ENCODE measurements at regions not wholly inside any gene's neighbourhood (a gene's known extent, or its start where the extent isn't known, plus 50 kb on each side); places are given as distances from the start of the nearest gene placed in this dataset.

DNA sequence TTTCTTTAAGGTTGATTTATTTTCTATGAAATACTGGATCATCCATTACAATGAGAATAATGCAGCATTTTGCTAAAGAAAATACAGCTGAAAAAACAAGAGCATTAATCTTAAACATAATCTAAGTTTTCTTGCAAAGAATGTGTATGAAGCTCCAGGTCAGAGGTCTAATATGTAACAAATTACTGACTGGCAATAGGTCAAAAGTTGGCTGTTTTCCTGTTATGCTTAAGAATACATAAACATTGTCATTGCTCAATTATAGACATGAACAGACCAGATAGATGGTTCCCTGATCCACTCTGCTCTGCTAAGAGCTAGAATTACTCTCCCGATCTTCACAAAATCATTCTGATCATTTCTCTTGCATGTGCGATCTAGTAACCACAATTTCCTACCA is 718.6 kb downstream of the PDHA2 start:
- no peak for DNase-seq (ENCODE audit: low read depth, low spot score)
- Histone ChIP-seq H3K27me3 (ENCODE audit: insufficient read depth, insufficient read length) (no peaks in the 10 kb centered on the region), H3K4me1 (ENCODE audit: insufficient read depth, insufficient read length) (no peaks in the 10 kb centered on the region), H3K9me3 (ENCODE audit: insufficient read depth, low read length) (no peaks in the 10 kb centered on the region), H3K4me3 (ENCODE audit: insufficient read length, low read depth) (no peak overlapping the region), H3K36me3 (ENCODE audit: insufficient read depth, insufficient read length, low read length) (no peaks in the 10 kb centered on the region), H3K9ac (ENCODE audit: insufficient read length, low read depth) (no peak overlapping the region)
- TF ChIP-seq YY1 (IDR thresholded peaks at IDR 0.05; ENCODE audit: insufficient read depth, insufficient read length) (no peak), SUZ12 (IDR thresholded peaks at IDR 0.05; ENCODE audit: extremely low read depth, insufficient read depth, insufficient read length) (no peak), ZNF274 (IDR thresholded peaks at IDR 0.05; ENCODE audit: low read depth, low read length) (no peak)

DNA sequence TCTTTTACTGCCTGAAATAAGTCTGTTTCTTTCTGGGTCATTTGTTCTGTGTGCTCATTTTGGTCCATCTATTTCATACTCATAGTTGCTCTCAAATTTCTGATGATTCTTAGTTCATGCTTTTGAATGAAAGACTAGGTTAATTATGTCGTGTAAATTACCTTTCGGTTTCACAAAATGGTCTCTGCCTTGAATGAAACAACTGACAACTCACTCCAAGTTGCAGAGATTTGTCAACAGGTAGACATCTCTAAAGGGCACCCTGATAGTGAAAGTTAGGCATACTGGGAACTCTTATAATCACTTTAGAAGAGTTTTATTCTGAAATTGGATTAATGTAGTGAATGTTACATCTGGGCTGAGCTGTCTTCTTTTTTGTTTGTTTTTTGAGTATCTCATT is 726.9 kb downstream of the PDHA2 start:
- Histone ChIP-seq H3K4me3 (ENCODE audit: insufficient read length, low read depth) (no peak overlapping the region), H3K4me1 (ENCODE audit: insufficient read depth, insufficient read length) (no peaks in the 10 kb centered on the region), H3K9ac (ENCODE audit: insufficient read length, low read depth) (no peak overlapping the region), H3K9me3 (ENCODE audit: insufficient read depth, low read length) (no peaks in the 10 kb centered on the region), H3K27me3 (ENCODE audit: insufficient read depth, insufficient read length) (no peaks in the 10 kb centered on the region), H3K36me3 (ENCODE audit: insufficient read depth, insufficient read length, low read length) (no peaks in the 10 kb centered on the region)
- no peak for DNase-seq (ENCODE audit: low read depth, low spot score)
- no peak for TF ChIP-seq ZNF274 (IDR thresholded peaks at IDR 0.05; ENCODE audit: low read depth, low read length)
- no peak for TF ChIP-seq YY1 (IDR thresholded peaks at IDR 0.05; ENCODE audit: insufficient read depth, insufficient read length)
- no peak for TF ChIP-seq SUZ12 (IDR thresholded peaks at IDR 0.05; ENCODE audit: extremely low read depth, insufficient read depth, insufficient read length)

DNA sequence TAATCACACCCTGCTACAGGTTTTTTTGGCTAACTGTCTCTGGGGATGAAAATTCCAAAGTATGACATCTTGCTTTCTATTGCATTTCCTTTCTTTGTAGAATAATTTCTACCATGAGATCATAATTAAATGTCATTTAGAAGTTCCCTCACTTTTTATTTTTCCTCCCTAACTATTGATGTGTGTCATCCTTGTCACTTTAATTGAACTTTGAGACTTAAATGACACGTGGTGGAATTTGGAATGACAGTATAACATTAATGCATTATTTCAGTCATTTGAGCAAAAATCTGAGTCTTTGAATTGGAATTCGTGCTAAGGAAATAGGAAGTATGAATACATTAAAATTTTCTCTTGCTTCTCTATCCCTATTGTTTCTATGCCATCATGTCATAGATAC is 745.4 kb downstream of the PDHA2 start:
- Histone ChIP-seq H3K4me1 (ENCODE audit: insufficient read depth, insufficient read length) (no peaks in the 10 kb centered on the region), H3K9ac (ENCODE audit: insufficient read length, low read depth) (no peak overlapping the region), H3K27me3 (ENCODE audit: insufficient read depth, insufficient read length) (no peaks in the 10 kb centered on the region), H3K4me3 (ENCODE audit: insufficient read length, low read depth) (no peak overlapping the region), H3K36me3 (ENCODE audit: insufficient read depth, insufficient read length, low read length) (no peaks in the 10 kb centered on the region), H3K9me3 (ENCODE audit: insufficient read depth, low read length) (no peaks in the 10 kb centered on the region)
- DNase-seq (ENCODE audit: low read depth, low spot score) = no peak
- TF ChIP-seq YY1 (IDR thresholded peaks at IDR 0.05; ENCODE audit: insufficient read depth, insufficient read length) = no peak

DNA sequence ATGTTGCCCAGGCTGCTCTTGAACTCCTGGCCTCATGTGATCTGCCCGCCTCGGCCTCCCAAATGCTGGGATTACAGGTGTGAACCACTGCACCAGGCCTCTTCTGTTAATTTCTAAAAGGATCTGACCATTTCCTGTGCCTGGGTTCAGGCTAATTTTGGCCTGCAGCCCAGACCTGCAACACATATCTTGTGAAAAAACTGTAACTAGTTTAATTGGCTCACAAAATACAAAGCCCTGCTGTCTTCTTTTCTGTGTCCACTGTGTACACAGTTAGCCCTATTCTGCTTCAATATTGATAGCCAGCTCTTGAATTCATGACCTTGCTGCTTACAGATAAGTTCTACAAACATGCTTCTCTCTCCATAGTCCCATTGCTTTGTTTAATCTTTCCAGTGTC is 753.5 kb downstream of the PDHA2 start:
- H3K27me3 ChIP-seq (ENCODE audit: insufficient read depth, insufficient read length) = no peaks in the 10 kb centered on the region
- no peaks in the 10 kb centered on the region for H3K9me3 ChIP-seq (ENCODE audit: insufficient read depth, low read length)
- H3K4me3 ChIP-seq (ENCODE audit: insufficient read length, low read depth) = no peak overlapping the region
- no peak for DNase-seq (ENCODE audit: low read depth, low spot score)
- no peak overlapping the region for H3K9ac ChIP-seq (ENCODE audit: insufficient read length, low read depth)
- TF ChIP-seq SUZ12 (IDR thresholded peaks at IDR 0.05; ENCODE audit: extremely low read depth, insufficient read depth, insufficient read length) (no peak), ZNF274 (IDR thresholded peaks at IDR 0.05; ENCODE audit: low read depth, low read length) (no peak), YY1 (IDR thresholded peaks at IDR 0.05; ENCODE audit: insufficient read depth, insufficient read length) (no peak)
- no peaks in the 10 kb centered on the region for H3K4me1 ChIP-seq (ENCODE audit: insufficient read depth, insufficient read length)
- H3K36me3 ChIP-seq (ENCODE audit: insufficient read depth, insufficient read length, low read length) = no peaks in the 10 kb centered on the region

DNA sequence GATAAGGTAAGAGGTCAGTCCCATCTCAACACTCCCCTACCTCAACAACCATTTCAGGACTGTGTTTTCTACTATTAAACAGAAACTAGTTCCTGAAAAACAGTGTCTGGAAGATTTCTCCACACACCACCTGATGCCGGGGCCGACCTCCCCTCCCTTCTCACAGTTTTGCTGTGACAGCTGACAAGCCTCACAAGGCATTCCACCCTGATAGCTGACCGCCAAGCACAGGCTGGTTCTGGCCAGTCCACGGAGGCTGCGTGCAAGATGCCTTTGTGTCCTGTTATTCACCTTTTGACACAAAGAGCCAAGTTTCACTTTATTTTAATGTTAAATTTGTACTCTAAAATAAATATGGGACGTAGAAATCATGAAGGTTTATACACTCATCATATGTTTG is 758.6 kb downstream of the PDHA2 start:
- TF ChIP-seq ZNF274 (IDR thresholded peaks at IDR 0.05; ENCODE audit: low read depth, low read length) (no peak), SUZ12 (IDR thresholded peaks at IDR 0.05; ENCODE audit: extremely low read depth, insufficient read depth, insufficient read length) (no peak), YY1 (IDR thresholded peaks at IDR 0.05; ENCODE audit: insufficient read depth, insufficient read length) (no peak)
- Histone ChIP-seq H3K4me1 (ENCODE audit: insufficient read depth, insufficient read length) (no peaks in the 10 kb centered on the region), H3K9me3 (ENCODE audit: insufficient read depth, low read length) (no peaks in the 10 kb centered on the region), H3K4me3 (ENCODE audit: insufficient read length, low read depth) (no peak overlapping the region), H3K9ac (ENCODE audit: insufficient read length, low read depth) (no peak overlapping the region), H3K27me3 (ENCODE audit: insufficient read depth, insufficient read length) (no peaks in the 10 kb centered on the region), H3K36me3 (ENCODE audit: insufficient read depth, insufficient read length, low read length) (no peaks in the 10 kb centered on the region)
- DNase-seq (ENCODE audit: low read depth, low spot score) = no peak

DNA sequence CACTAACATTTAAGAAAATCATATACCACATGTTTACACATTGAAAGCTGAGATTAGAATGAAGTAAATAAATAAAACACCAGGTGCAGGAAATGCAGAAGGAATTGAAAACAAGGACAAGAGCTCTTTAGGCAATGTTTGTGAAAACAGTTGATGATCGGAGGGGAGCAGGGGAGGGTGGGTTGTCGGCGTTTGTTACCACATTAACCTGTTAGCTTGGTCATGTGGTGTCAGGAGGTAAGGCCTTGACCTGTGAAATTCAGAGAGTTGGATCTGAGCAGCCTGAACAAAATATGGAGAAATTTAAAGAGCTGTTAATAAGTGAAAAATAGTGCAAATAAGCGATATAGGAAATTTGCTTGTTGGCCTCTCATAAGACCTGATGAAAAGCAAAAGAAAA is 759.9 kb downstream of the PDHA2 start:
- TF ChIP-seq SUZ12 (IDR thresholded peaks at IDR 0.05; ENCODE audit: extremely low read depth, insufficient read depth, insufficient read length) (no peak), YY1 (IDR thresholded peaks at IDR 0.05; ENCODE audit: insufficient read depth, insufficient read length) (no peak), ZNF274 (IDR thresholded peaks at IDR 0.05; ENCODE audit: low read depth, low read length) (no peak)
- no peak for DNase-seq (ENCODE audit: low read depth, low spot score)
- no peaks in the 10 kb centered on the region for H3K27me3 ChIP-seq (ENCODE audit: insufficient read depth, insufficient read length)
- no peak overlapping the region for H3K4me3 ChIP-seq (ENCODE audit: insufficient read length, low read depth)
- H3K4me1 ChIP-seq (ENCODE audit: insufficient read depth, insufficient read length) = no peaks in the 10 kb centered on the region
- no peak overlapping the region for H3K9ac ChIP-seq (ENCODE audit: insufficient read length, low read depth)
- H3K36me3 ChIP-seq (ENCODE audit: insufficient read depth, insufficient read length, low read length) = no peaks in the 10 kb centered on the region
- no peaks in the 10 kb centered on the region for H3K9me3 ChIP-seq (ENCODE audit: insufficient read depth, low read length)

DNA sequence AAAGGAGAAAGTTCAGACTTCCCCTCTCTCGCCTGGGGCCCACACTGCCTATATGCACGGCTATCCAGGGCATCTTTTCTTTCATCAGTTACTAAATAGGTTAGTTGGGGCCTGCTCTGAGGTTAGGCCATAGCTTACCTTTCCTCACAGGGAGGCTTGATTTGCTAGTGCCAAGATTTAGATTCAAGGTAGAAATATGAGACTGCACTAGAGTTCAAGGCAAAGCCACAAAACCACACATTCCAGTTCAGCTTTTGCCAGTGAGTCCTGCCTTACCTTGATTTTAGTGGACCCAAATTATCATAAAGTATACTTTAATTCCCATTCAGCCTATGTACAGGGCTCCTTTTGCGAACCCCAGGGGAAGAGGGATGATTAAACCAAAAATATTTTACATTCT is 762.8 kb downstream of the PDHA2 start:
- Histone ChIP-seq H3K4me3 (ENCODE audit: insufficient read length, low read depth) (no peak overlapping the region), H3K27me3 (ENCODE audit: insufficient read depth, insufficient read length) (no peaks in the 10 kb centered on the region), H3K4me1 (ENCODE audit: insufficient read depth, insufficient read length) (no peaks in the 10 kb centered on the region), H3K36me3 (ENCODE audit: insufficient read depth, insufficient read length, low read length) (no peaks in the 10 kb centered on the region), H3K9ac (ENCODE audit: insufficient read length, low read depth) (no peak overlapping the region), H3K9me3 (ENCODE audit: insufficient read depth, low read length) (no peaks in the 10 kb centered on the region)
- TF ChIP-seq YY1 (IDR thresholded peaks at IDR 0.05; ENCODE audit: insufficient read depth, insufficient read length) (no peak), SUZ12 (IDR thresholded peaks at IDR 0.05; ENCODE audit: extremely low read depth, insufficient read depth, insufficient read length) (no peak), ZNF274 (IDR thresholded peaks at IDR 0.05; ENCODE audit: low read depth, low read length) (no peak)
- DNase-seq (ENCODE audit: low read depth, low spot score) = no peak

DNA sequence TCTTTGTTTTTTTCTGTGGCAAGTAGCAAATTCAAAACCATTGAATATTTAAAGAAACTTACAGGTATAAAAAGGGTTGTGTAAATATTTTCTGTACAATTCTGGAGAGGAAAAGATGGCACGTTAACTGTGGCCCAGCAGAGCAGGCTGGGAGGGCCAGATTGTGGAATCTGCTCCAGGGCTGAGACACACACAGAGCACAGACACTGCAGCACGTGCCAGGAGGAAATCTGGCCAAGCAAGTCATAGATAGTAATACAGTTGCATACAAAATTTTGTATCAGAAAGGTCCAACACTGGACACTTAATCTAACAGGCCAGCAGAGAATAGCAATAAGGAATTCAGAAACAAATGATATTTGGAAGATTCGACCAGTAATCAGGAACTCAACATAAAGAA is 763.7 kb downstream of the PDHA2 start:
- H3K27me3 ChIP-seq (ENCODE audit: insufficient read depth, insufficient read length) = no peaks in the 10 kb centered on the region
- TF ChIP-seq ZNF274 (IDR thresholded peaks at IDR 0.05; ENCODE audit: low read depth, low read length) = no peak
- no peak for TF ChIP-seq YY1 (IDR thresholded peaks at IDR 0.05; ENCODE audit: insufficient read depth, insufficient read length)
- TF ChIP-seq SUZ12 (IDR thresholded peaks at IDR 0.05; ENCODE audit: extremely low read depth, insufficient read depth, insufficient read length) = no peak
- no peak overlapping the region for H3K4me3 ChIP-seq (ENCODE audit: insufficient read length, low read depth)
- no peak for DNase-seq (ENCODE audit: low read depth, low spot score)
- no peaks in the 10 kb centered on the region for H3K4me1 ChIP-seq (ENCODE audit: insufficient read depth, insufficient read length)
- no peaks in the 10 kb centered on the region for H3K9me3 ChIP-seq (ENCODE audit: insufficient read depth, low read length)
- no peak overlapping the region for H3K9ac ChIP-seq (ENCODE audit: insufficient read length, low read depth)
- no peaks in the 10 kb centered on the region for H3K36me3 ChIP-seq (ENCODE audit: insufficient read depth, insufficient read length, low read length)
